ENCODE measurements at regions not wholly inside any gene's neighbourhood (a gene's known extent, or its start where the extent isn't known, plus 50 kb on each side); places are given as distances from the start of the nearest gene placed in this dataset.

DNA sequence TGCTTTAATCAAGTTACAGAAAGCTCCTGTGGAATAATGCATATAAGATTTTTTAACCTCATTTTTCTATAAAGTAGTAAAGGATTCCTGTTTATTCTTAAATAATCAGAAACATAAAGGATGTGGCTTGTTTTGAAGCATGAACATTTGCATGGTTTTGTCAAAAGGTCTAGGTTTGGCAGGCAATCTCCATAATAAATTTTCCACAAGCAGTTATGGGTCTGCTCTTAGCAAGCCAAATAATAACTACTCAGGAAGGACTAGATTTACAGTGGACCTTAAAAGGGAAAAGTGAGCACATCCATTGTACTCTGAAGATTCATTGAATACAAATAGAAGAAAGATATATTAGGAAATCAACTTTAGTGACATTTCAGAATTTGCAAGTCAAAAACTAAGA is 407.3 kb upstream of the CBLB start (continued):
- TF ChIP-seq, protein P1, sequence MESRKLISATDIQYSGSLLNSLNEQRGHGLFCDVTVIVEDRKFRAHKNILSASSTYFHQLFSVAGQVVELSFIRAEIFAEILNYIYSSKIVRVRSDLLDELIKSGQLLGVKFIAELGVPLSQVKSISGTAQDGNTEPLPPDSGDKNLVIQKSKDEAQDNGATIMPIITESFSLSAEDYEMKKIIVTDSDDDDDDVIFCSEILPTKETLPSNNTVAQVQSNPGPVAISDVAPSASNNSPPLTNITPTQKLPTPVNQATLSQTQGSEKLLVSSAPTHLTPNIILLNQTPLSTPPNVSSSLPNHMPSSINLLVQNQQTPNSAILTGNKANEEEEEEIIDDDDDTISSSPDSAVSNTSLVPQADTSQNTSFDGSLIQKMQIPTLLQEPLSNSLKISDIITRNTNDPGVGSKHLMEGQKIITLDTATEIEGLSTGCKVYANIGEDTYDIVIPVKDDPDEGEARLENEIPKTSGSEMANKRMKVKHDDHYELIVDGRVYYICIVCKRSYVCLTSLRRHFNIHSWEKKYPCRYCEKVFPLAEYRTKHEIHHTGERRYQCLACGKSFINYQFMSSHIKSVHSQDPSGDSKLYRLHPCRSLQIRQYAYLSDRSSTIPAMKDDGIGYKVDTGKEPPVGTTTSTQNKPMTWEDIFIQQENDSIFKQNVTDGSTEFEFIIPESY (IDR thresholded peaks at IDR 0.05): no peak
- TF ChIP-seq, protein P2, sequence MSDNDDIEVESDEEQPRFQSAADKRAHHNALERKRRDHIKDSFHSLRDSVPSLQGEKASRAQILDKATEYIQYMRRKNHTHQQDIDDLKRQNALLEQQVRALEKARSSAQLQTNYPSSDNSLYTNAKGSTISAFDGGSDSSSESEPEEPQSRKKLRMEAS (IDR thresholded peaks at IDR 0.05): no peak
- TF ChIP-seq HNF4A (conservative IDR thresholded peaks at IDR 0.05) (no peak), RXRA (IDR thresholded peaks at IDR 0.05) (no peak), FOXA1 (IDR thresholded peaks at IDR 0.05) (no peak), JUND (IDR thresholded peaks at IDR 0.05) (no peak)

DNA sequence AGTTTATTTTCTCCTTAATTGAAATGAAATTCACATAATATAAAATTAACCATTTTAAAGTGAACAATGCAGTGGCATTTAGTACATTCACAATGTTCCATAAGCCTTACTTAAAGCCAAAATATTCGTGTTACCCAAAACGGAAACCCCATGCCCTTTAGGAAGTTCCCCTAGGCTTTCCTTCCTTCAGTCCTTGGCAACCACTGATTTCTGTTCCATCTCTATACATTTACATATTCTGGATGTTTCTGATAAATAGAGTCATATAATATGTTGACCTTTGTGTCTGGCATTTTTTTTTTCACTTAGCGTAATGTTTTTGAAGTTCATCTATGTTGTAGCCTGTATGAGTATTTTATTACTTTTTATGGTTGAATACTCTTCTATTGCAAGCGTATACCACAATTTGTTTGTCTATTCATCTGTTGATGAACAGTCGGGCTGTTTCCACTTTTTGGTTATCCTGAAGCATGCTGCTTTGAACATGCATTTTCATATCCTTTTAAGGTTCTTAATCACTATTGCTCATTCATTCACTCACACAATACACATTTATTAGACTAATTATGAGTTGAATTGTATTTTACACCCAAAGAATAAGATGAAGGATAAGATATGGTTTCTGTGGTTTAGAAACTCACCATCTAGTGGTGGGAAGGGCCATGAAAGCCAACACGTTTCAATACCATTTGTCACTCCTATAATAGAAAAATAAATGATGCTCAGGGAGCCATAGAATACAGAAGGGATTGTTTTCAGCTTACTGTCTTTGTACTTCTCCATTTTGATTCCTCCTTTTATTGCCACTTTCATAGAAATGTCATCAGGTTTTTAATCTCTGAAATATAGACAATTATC is 408.2 kb upstream of the CBLB start:
- H3K4me3 ChIP-seq (ENCODE audit: low read depth in 1 of 3, low read length in 3 of 3): no peak overlapping the region
- H3K27me3 ChIP-seq (ENCODE audit: control insufficient read depth in 4 of 4, insufficient read depth in 4 of 4, low read length in 3 of 4): peaks cover 0 to 4% (median 0%) of the 10 kb centered on the region in 4 donors
- H3K27ac ChIP-seq (ENCODE audit: low read depth in 1 of 2, low read length in 2 of 2): no peak overlapping the region
- H3K9me3 ChIP-seq (ENCODE audit: control insufficient read depth in 4 of 4, low read length in 3 of 4): peaks cover 0 to 2% (median 0%) of the 10 kb centered on the region in 4 donors
- no peak for DNase-seq (ENCODE audit: low spot score)
- 78% methylated on average over 6 of the region's 6 CpGs for whole genome bisulfite sequencing
- H3K36me3 ChIP-seq (ENCODE audit: control insufficient read depth in 4 of 4, insufficient read depth in 3 of 4, low read depth in 1 of 4, low read length in 3 of 4): no peaks in the 10 kb centered on the region
- TF ChIP-seq RAD21 (IDR thresholded peaks at IDR 0.05): no peak
- no peak for TF ChIP-seq RXRA (IDR thresholded peaks at IDR 0.05)
- TF ChIP-seq, protein P2 (IDR thresholded peaks at IDR 0.05): no peak
- no peak for TF ChIP-seq YY1 (IDR thresholded peaks at IDR 0.05)
- no peak for TF ChIP-seq NR2F2 (IDR thresholded peaks at IDR 0.05)
- no peak for TF ChIP-seq HNF4A (conservative IDR thresholded peaks at IDR 0.05)
- no peak for TF ChIP-seq EGR1 (IDR thresholded peaks at IDR 0.05; ENCODE audit: low read depth in 2 of 2)
- TF ChIP-seq, protein P3, sequence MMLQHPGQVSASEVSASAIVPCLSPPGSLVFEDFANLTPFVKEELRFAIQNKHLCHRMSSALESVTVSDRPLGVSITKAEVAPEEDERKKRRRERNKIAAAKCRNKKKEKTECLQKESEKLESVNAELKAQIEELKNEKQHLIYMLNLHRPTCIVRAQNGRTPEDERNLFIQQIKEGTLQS (IDR thresholded peaks at IDR 0.05): no peak
- no peak for TF ChIP-seq HNF4G (IDR thresholded peaks at IDR 0.05)
- no peak for TF ChIP-seq JUND (IDR thresholded peaks at IDR 0.05)
- H3K9ac ChIP-seq (ENCODE audit: low read depth in 1 of 2, low read length in 2 of 2): no peak overlapping the region
- H3K4me1 ChIP-seq (ENCODE audit: control insufficient read depth in 4 of 4, insufficient read depth in 4 of 4, low read length in 3 of 4): no peaks in the 10 kb centered on the region

DNA sequence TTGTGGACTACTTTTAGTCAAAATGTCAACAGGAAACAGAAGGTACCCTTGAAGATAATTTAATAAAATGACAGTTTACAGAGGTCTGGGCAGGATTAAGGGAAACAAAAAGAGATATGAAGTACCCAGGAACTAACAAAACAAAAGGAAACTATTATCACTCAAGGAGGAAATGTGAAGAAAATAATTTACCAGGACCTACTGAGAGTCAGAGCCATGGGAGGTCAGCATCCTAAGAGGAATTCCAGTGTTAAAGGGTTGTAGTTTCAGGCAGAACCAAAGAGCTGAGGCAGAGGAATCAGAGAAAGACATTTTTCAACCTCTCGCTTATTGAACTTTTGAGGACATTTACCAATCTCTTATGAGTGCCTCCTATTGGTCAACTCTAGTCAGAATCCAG is 408.9 kb upstream of the CBLB start:
- Histone ChIP-seq H3K4me1 (ENCODE audit: control insufficient read depth in 4 of 4, insufficient read depth in 4 of 4, low read length in 3 of 4) (no peaks in the 10 kb centered on the region), H3K27ac (ENCODE audit: low read depth in 1 of 2, low read length in 2 of 2) (no peak overlapping the region), H3K27me3 (ENCODE audit: control insufficient read depth in 4 of 4, insufficient read depth in 4 of 4, low read length in 3 of 4) (peaks cover 0 to 4% (median 0%) of the 10 kb centered on the region in 4 donors), H3K9ac (ENCODE audit: low read depth in 1 of 2, low read length in 2 of 2) (no peak overlapping the region), H3K36me3 (ENCODE audit: control insufficient read depth in 4 of 4, insufficient read depth in 3 of 4, low read depth in 1 of 4, low read length in 3 of 4) (no peaks in the 10 kb centered on the region), H3K9me3 (ENCODE audit: control insufficient read depth in 4 of 4, low read length in 3 of 4) (peaks cover 0 to 2% (median 0%) of the 10 kb centered on the region in 4 donors), H3K4me3 (ENCODE audit: low read depth in 1 of 3, low read length in 3 of 3) (no peak overlapping the region)
- DNase-seq (ENCODE audit: low spot score): no peak
- WGBS: 94% methylated on average over 1 of the region's 1 CpG
- no peak for TF ChIP-seq JUND (IDR thresholded peaks at IDR 0.05)
- TF ChIP-seq, protein P1 (IDR thresholded peaks at IDR 0.05): no peak
- no peak for TF ChIP-seq HNF4A (conservative IDR thresholded peaks at IDR 0.05)
- TF ChIP-seq, protein P4, sequence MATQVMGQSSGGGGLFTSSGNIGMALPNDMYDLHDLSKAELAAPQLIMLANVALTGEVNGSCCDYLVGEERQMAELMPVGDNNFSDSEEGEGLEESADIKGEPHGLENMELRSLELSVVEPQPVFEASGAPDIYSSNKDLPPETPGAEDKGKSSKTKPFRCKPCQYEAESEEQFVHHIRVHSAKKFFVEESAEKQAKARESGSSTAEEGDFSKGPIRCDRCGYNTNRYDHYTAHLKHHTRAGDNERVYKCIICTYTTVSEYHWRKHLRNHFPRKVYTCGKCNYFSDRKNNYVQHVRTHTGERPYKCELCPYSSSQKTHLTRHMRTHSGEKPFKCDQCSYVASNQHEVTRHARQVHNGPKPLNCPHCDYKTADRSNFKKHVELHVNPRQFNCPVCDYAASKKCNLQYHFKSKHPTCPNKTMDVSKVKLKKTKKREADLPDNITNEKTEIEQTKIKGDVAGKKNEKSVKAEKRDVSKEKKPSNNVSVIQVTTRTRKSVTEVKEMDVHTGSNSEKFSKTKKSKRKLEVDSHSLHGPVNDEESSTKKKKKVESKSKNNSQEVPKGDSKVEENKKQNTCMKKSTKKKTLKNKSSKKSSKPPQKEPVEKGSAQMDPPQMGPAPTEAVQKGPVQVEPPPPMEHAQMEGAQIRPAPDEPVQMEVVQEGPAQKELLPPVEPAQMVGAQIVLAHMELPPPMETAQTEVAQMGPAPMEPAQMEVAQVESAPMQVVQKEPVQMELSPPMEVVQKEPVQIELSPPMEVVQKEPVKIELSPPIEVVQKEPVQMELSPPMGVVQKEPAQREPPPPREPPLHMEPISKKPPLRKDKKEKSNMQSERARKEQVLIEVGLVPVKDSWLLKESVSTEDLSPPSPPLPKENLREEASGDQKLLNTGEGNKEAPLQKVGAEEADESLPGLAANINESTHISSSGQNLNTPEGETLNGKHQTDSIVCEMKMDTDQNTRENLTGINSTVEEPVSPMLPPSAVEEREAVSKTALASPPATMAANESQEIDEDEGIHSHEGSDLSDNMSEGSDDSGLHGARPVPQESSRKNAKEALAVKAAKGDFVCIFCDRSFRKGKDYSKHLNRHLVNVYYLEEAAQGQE (IDR thresholded peaks at IDR 0.05): no peak
- no peak for TF ChIP-seq RAD21 (IDR thresholded peaks at IDR 0.05)
- no peak for TF ChIP-seq FOXA1 (IDR thresholded peaks at IDR 0.05)
- TF ChIP-seq, protein P2 (IDR thresholded peaks at IDR 0.05): no peak
- TF ChIP-seq, protein P5, sequence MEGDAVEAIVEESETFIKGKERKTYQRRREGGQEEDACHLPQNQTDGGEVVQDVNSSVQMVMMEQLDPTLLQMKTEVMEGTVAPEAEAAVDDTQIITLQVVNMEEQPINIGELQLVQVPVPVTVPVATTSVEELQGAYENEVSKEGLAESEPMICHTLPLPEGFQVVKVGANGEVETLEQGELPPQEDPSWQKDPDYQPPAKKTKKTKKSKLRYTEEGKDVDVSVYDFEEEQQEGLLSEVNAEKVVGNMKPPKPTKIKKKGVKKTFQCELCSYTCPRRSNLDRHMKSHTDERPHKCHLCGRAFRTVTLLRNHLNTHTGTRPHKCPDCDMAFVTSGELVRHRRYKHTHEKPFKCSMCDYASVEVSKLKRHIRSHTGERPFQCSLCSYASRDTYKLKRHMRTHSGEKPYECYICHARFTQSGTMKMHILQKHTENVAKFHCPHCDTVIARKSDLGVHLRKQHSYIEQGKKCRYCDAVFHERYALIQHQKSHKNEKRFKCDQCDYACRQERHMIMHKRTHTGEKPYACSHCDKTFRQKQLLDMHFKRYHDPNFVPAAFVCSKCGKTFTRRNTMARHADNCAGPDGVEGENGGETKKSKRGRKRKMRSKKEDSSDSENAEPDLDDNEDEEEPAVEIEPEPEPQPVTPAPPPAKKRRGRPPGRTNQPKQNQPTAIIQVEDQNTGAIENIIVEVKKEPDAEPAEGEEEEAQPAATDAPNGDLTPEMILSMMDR (IDR thresholded peaks at IDR 0.05; ENCODE audit: low read depth, low read length, missing input control): no peak
- TF ChIP-seq YY1 (IDR thresholded peaks at IDR 0.05): no peak
- no peak for TF ChIP-seq NR2F2 (IDR thresholded peaks at IDR 0.05)
- no peak for TF ChIP-seq TAF1 (conservative IDR thresholded peaks at IDR 0.05)
- no peak for TF ChIP-seq SP1 (IDR thresholded peaks at IDR 0.05)
- no peak for TF ChIP-seq RXRA (IDR thresholded peaks at IDR 0.05)
- TF ChIP-seq GABPA (IDR thresholded peaks at IDR 0.05 in 1 of 2, conservative IDR thresholded peaks at IDR 0.05 in 1 of 2): no peak

All from liver (tissue), 8 donors.